Endothelial cell of umbilical vein (primary cell): ENCODE measurements at regions not wholly inside any gene's neighbourhood (a gene's known extent, or its start where the extent isn't known, plus 50 kb on each side); places are given as distances from the start of the nearest gene placed in this dataset.

Source experiments
- BruUV-seq: library from RNA; stranded (reverse); fragments of 400-500 nt; replicated peaks from 2 replicates; lab custom pipeline; 2021; lab: Mats Ljungman, UMichigan
- CTCF ChIA-PET: fragments of 300-600, 350-600 bp; sonication (Branson Sonifier 250); formaldehyde crosslinking; loops from one replicate; lab custom pipeline; 2021; ENCODE audit warnings: antibody characterized with exemption, inconsistent platforms; lab: Charles Lee
- POLR2A ChIA-PET: fragments of 300-600, 350-600 bp; sonication (Branson Sonifier 250); formaldehyde crosslinking; loops from one replicate; lab custom pipeline; 2021; ENCODE audit warnings: antibody characterized with exemption, inconsistent platforms; lab: Charles Lee
- DNase-seq: peaks from one replicate; pipeline ENCODE4 v3.0.0-alpha.2; 2011; ENCODE audit warnings: low read depth, low spot score
- FAIRE-seq: peaks from 2 replicates; lab custom pipeline; 2011; peaks lifted over from hg19 to GRCh38; lab: Jason Lieb, UNC
- H2AFZ ChIP-seq: 2 replicates; pipeline ENCODE4 v1.6.0; 2012; ENCODE audit warnings: low read depth, low read length, control low read depth, inconsistent platforms
- H3K27ac ChIP-seq: 2 replicates; pipeline ENCODE4 v1.5.1; 2011; ENCODE audit warnings: low read depth, mild to moderate bottlenecking, control low read depth, low read length, moderate library complexity; ENCODE audit not compliant: insufficient read depth
- H3K27me3 ChIP-seq, 2 experiments: 2 replicates each; pipeline versions ENCODE4 v1.6.0 to v1.6.1; 2011; ENCODE audit warnings: low read length in 2 of 2, mixed read lengths in 1 of 2; ENCODE audit not compliant: control insufficient read depth in 2 of 2, insufficient read depth in 2 of 2
- H3K36me3 ChIP-seq, 2 experiments: 2 replicates in 1 of 2; 3 replicates in 1 of 2; pipeline ENCODE4 v1.5.1; 2011; ENCODE audit warnings: low read length in 2 of 2, mild to moderate bottlenecking in 1 of 2, moderate library complexity in 1 of 2; ENCODE audit not compliant: control insufficient read depth in 2 of 2, insufficient read depth in 2 of 2; ENCODE audit errors: extremely low read depth in 1 of 2
- H3K4me1 ChIP-seq: 3 replicates; pipeline ENCODE4 v1.5.1; 2011; ENCODE audit warnings: mild to moderate bottlenecking, low read length; ENCODE audit not compliant: control insufficient read depth, insufficient read depth; ENCODE audit errors: extremely low read depth
- H3K4me2 ChIP-seq: 2 replicates; pipeline ENCODE4 v1.6.1; 2011; ENCODE audit warnings: low read length, control low read depth, mixed read lengths; ENCODE audit not compliant: insufficient read depth
- H3K4me3 ChIP-seq, 3 experiments: fragments of 200-600 bp in 1 of 3; sonication (generic), shearing (Covaris generic) in 1 of 3; replicated peaks in 1 of 3; 2 replicates each; pipeline ENCODE4 v1.5.1; 2011 to 2016; ENCODE audit warnings: control low read depth in 3 of 3, low read length in 3 of 3, mild to moderate bottlenecking in 2 of 3, inconsistent platforms in 1 of 3, low read depth in 1 of 3, moderate library complexity in 1 of 3; ENCODE audit not compliant: insufficient read depth in 1 of 3
- H3K79me2 ChIP-seq: 2 replicates; pipeline ENCODE4 v1.6.0; 2012; ENCODE audit warnings: low read length, inconsistent platforms; ENCODE audit not compliant: control insufficient read depth, insufficient read depth
- H3K9ac ChIP-seq: replicated peaks from 2 replicates; pipeline ENCODE3; 2011; ENCODE audit warnings: low read length, control low read depth; ENCODE audit not compliant: insufficient read depth; ENCODE audit errors: extremely low read depth
- H3K9me1 ChIP-seq: replicated peaks from 3 replicates; pipeline ENCODE4 v1.6.0; 2011; ENCODE audit warnings: mild to moderate bottlenecking, low read length; ENCODE audit not compliant: control insufficient read depth, insufficient read depth; ENCODE audit errors: extremely low read depth
- H3K9me3 ChIP-seq: replicated peaks from 2 replicates; pipeline ENCODE4 v1.5.1; 2012; ENCODE audit warnings: low read length, inconsistent platforms; ENCODE audit not compliant: control insufficient read depth, insufficient read depth
- H4K20me1 ChIP-seq: replicated peaks from 2 replicates; pipeline ENCODE3; 2011; ENCODE audit warnings: mild to moderate bottlenecking, low read length; ENCODE audit not compliant: control insufficient read depth, insufficient read depth; ENCODE audit errors: extremely low read depth
- CTCF ChIP-seq, 2 donors: IDR thresholded peaks; 1 replicate in 1 of 2; 2 replicates in 1 of 2; pipeline ENCODE4 v1.5.1; 2011; ENCODE audit warnings: low read length in 2 of 2, mild to moderate bottlenecking in 2 of 2, moderate library complexity in 2 of 2, control low read depth in 1 of 2, inconsistent platforms in 1 of 2, low read depth in 1 of 2; ENCODE audit not compliant: insufficient read depth in 1 of 2; ENCODE audit errors: extremely low read depth in 1 of 2
- EZH2 ChIP-seq: IDR thresholded peaks from 2 replicates; pipeline ENCODE4 v1.6.1; 2012; ENCODE audit warnings: borderline replicate concordance, low read depth, mild to moderate bottlenecking, moderate library complexity, low read length, inconsistent platforms; ENCODE audit not compliant: severe bottlenecking
- FOS ChIP-seq: IDR thresholded peaks from 2 replicates; pipeline ENCODE4 v1.6.1; 2011; ENCODE audit warnings: mild to moderate bottlenecking, low read length, moderate library complexity, borderline replicate concordance; ENCODE audit not compliant: insufficient read depth
- GATA2 ChIP-seq: IDR thresholded peaks from 2 replicates; pipeline ENCODE4 v1.7.0; 2011; ENCODE audit warnings: low read depth, mild to moderate bottlenecking, moderate library complexity, mixed read lengths, low read length; ENCODE audit not compliant: insufficient read length, insufficient read depth
- JUN ChIP-seq: IDR thresholded peaks from 2 replicates; pipeline ENCODE4 v1.6.1; 2011; ENCODE audit warnings: borderline replicate concordance, low read depth; ENCODE audit not compliant: insufficient read length, insufficient read depth
- MAX ChIP-seq: IDR thresholded peaks from 2 replicates; pipeline ENCODE4 v1.6.1; 2011; ENCODE audit not compliant: insufficient read depth, insufficient read length
- MYC ChIP-seq: IDR thresholded peaks from one replicate; pipeline ENCODE4 v1.6.1; 2011; ENCODE audit warnings: mild to moderate bottlenecking, low read depth, low read length
- POLR2A ChIP-seq: IDR thresholded peaks from 2 replicates; pipeline ENCODE4 v1.6.1; 2012; ENCODE audit warnings: low read depth, mild to moderate bottlenecking, control low read depth, low read length
- POLR2AphosphoS5 ChIP-seq: IDR thresholded peaks from 2 replicates; pipeline ENCODE4 v1.6.1; 2012; ENCODE audit warnings: low read depth, mild to moderate bottlenecking, control low read depth, low read length, moderate library complexity; ENCODE audit not compliant: insufficient read depth
- dilution Hi-C: fragments of 300-500 bp; cut with MboI; formaldehyde crosslinking; loops from one replicate; pipeline ENCODE4 v1.15.0; 2019; ENCODE audit warnings: low sequenced_read_pairs; ENCODE audit not compliant: extremely low pct_ligation_motif_present
- intact Hi-C: fragments of 100-400 bp; cut with micrococcal nuclease; formaldehyde crosslinking; loops from one replicate; pipeline ENCODE4 v1.10.0; 2022

GRCh38 chr4:14018191-14018853 is 390.8 kb upstream of the BOD1L1 start:
- BruUV-seq: no TSS peak
- FAIRE-seq (no peak), DNase-seq (no peak)
- Histone ChIP-seq H3K4me3 (no peak overlapping the region), H3K4me2 (no peak overlapping the region), H3K9me3 (no peaks in the 10 kb centered on the region), H3K36me3 (no peaks in the 10 kb centered on the region), H3K9ac (no peak overlapping the region), H4K20me1 (no peaks in the 10 kb centered on the region), H3K79me2 (no peaks in the 10 kb centered on the region), H3K9me1 (no peaks in the 10 kb centered on the region), H2AFZ (no peak overlapping the region), H3K4me1 (no peaks in the 10 kb centered on the region), H3K27ac (no peak overlapping the region), H3K27me3 (no peaks in the 10 kb centered on the region)
- CTCF ChIA-PET: no interaction called here
- POLR2A ChIA-PET: no interaction called here
- intact Hi-C loops: no loop called here
- TF ChIP-seq GATA2: no peak
- TF ChIP-seq POLR2AphosphoS5: no peak
- TF ChIP-seq EZH2: no peak
- no peak for TF ChIP-seq MAX
- TF ChIP-seq POLR2A: no peak
- TF ChIP-seq CTCF (IDR thresholded peaks at IDR 0.05; ENCODE audit: extremely low read depth in 1 of 2, insufficient read depth in 1 of 2, low read depth in 1 of 2, low read length in 2 of 2): no peak
- no peak for TF ChIP-seq MYC
- TF ChIP-seq FOS: no peak
- TF ChIP-seq JUN: no peak
- dilution Hi-C loops: no loop called here
